ENCODE measurements at regions not wholly inside any gene's neighbourhood (a gene's known extent, or its start where the extent isn't known, plus 50 kb on each side); places are given as distances from the start of the nearest gene placed in this dataset.

DNA sequence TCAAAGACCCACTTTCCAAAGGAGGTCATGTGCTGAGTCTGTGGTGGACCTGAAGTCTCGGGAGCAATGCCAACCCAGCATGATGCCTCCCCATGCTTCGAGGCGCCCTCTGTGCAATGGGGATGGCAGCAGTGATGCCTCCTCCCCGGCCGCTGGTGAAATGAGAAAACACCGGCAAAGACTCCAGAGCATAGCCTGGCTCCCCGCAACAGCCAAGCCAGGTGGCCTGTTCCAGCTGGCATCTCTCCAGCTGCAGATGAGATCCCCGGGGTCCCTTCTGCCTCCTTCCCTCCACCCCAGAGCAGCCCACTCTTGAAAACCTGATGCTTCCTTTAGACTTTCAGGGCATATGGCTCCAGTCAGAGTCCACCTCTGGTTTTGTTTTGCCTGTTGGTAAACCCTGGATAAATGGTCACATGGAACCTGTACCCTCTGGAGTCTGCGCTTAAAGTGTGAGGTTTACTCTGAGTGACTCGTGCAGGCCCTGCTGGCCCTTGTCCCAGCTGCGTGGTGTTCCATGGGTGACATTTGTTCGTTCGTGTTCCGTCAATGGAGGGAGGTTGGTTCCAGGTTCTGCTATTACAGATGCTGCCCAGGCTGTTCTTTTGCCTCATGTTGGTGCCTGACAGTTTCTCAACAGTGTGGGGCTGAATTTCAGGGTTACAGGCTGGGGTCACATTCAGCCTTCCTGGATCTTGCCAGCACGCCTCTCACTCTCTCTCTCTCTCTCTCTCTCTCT is 181.8 kb upstream of the CIBAR2 start:
- DNase-seq (peak; percentile 51), ATAC-seq (peak; percentile 41)
- intact Hi-C loops (cut with micrococcal nuclease) = no loop called here

- no peak for DNase-seq
- no peak for ATAC-seq
- intact Hi-C loops (cut with micrococcal nuclease) = no loop called here
Measured at GRCh38 chr16:85294810-85295508, 182.7 kb upstream of the CIBAR2 start.

DNA sequence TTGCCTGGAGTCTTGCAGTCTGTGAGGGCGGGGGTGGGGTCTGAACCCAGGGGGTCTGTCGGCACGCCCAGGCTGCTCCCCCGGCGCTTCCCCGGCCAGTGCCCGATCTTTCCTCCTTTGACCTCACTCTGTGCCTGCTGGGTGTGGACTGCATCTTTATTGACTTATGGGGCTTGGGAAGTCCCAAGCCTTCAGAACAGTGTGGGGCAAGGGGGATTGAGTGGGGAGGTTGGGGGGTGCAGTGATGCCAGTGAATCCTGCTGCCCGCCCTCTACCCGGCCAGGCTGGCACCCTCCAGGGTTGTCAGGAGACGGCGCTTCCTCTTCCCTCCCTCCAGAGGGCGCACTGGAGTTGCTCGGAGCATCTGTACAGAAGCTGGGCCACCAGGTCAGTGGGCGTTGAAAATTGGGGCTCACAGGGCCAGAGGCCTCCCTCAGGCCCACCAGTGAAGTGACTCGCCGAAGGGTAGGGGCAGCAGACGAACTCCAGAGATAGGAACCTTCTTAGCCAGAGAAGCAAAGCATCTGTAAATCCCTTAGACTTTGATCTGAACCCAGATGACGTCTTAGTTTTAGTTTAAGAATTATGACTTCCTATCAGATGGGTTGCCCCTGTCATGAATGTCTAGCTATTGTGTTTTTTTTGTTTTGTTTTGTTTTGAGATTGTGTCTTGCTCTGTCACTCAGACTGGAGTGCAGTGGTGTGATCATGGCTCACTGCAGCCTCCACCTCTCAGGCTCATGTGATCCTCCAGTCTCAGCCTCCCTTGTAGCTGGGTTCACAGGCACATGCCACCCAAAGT is 184.8 kb upstream of the CIBAR2 start:
- ATAC-seq = peak; percentile 66
- peak; percentile 53 for DNase-seq

DNA sequence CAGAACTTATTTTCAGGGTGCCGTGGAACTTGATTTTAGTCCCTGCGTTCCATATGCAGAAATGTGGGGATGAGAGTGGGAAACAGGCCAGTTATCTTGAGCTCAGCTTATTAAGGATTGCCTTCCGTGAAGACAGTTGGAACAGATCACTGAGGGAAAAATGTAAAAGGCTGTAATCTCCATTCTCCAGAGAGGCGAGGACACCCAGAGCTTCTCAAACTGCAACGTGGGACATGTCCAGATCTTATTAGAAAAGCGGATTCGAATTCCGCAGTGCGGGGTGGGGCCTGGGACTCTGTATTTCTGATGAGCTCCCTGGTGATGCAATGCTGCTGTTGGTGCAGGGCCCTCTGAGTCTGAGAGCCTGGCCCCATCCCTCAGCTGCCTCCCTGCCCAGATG is 185.6 kb upstream of the CIBAR2 start:
- no peak for DNase-seq
- ATAC-seq = no peak

More for the DNA sequence above, 184.8 kb upstream of the CIBAR2 start:
- intact Hi-C loops (cut with micrococcal nuclease) = no loop called here

DNA sequence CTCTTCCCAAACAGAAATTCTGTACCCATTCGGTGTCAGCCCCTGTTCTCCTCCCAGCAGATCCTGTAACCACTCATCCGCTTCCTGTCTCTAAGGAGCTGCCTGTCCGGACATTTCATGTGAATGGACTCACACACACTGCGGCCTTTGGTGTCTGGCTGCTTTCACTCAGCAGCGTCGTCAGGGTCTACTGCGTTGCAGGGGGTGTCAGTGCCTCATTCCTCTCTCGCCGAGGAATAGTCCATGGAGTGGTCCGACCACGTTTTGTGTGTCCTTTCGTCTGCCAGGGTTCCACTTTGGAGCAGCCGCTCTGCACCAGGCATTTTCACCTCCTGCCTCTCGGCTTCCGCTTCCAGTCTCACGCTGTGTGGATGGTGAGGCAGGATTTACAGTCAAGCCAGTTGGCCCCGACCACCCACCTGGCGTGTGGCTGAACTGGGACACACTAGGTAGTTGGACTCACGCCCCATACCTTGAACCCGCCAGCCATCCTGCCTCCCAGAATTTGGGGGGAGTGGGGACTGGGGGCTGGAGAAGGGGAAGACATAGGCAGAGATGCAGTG is 188.2 kb upstream of the CIBAR2 start:
- DNase-seq (no peak), ATAC-seq (no peak)
- intact Hi-C loops (cut with micrococcal nuclease) = no loop called here

More for the DNA sequence above, 185.6 kb upstream of the CIBAR2 start:
- intact Hi-C loops (cut with micrococcal nuclease) = no loop called here

DNA sequence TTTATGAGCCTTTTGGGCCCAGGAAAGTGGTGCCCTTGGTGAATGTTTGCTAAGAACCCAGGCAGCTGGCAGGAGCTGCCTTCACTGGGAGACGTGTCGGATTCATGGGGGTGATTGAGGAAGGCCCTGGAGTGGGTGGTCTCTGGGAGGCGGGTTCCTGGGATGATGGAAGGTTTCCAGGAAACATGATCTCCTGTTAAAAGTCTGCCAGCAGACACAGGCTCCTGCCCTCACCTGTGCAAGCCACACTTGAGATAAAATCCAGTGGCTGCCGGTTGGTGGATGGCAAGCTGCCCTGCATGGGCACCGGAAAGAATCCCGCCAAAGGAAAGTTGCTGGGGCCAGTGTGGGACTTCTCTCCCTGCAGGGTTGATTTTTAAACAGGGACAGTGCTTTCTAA is 189.0 kb upstream of the CIBAR2 start:
- DNase-seq (no peak), ATAC-seq (no peak)
- intact Hi-C loops (cut with micrococcal nuclease) = no loop called here

DNA sequence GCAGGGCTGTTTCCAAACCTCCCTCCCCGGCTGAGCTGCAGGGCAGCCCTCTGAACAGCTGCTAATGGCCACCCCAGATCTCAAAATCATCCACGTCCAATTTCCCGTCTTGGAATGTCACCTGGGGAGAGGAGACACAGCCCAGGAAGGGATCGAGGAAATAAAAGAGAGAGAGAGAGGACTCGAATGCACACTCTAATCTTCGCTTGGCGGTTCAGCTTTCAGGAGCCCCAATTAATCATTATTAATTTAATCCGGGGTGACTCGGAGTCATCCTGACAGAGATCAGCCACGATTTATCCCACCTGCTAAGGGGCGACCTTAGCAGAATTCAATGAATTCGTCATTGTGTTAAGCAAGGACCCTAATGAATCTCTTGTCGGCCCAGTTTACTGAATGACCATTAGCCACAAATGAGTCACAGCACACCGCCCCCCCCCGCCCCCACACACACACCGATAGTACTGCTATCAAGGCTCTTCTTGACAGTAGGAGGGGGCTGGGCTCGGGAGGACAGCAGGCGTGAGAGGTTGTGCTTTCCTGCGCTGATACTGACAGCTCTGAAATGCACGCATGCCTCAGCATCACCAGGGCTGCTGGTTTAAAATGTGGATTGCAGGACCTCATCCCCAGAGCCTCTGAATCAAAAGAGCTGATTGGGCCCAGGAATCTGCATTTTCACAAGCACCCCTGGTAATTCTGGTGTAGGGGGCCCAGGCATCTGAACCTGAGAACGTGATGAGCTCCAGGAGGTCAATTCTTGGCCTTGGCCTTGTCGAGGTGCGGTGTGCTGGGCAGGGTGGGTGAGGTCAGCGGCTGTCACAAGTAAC is 190.0 kb upstream of the CIBAR2 start:
- ATAC-seq (no peak), DNase-seq (no peak)
- intact Hi-C loops (cut with micrococcal nuclease) = no loop called here

GRCh38 chr16:85302848-85303353 is 190.6 kb upstream of the CIBAR2 start:
- intact Hi-C loops (cut with micrococcal nuclease) = no loop called here
- no peak for ATAC-seq
- DNase-seq = no peak

GRCh38 chr16:85303354-85303883 is 191.1 kb upstream of the CIBAR2 start:
- peak; percentile 38 for ATAC-seq
- intact Hi-C loops (cut with micrococcal nuclease) = no loop called here

DNA sequence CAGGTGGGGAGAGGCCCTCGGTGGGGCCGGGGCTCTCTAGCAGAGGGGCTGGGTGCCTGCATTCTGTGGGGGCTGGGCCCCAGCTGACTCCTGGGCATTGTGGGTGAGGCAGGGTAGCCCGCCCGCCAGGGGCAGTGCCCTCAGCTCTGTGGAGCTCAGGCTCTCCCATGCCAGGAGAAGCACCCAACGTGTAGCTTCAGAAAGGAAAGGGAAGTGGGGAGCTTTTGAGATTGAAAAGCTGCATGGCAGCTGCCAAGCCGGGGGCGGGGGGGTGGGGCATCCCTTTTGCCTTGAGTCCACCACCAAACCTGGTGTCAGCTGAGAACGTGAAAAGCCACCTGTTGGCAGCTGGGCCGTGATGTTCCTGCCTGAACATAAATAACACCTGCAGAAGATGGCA is 192.1 kb upstream of the CIBAR2 start:
- no peak for DNase-seq
- intact Hi-C loops (cut with micrococcal nuclease) = no loop called here
- ATAC-seq = no peak

More at GRCh38 chr16:85303354-85303883, 191.1 kb upstream of the CIBAR2 start:
- peak; percentile 77 for DNase-seq

GRCh38 chr16:85306071-85306792 is 194.0 kb upstream of the CIBAR2 start:
- peak; percentile 88 for DNase-seq
- ATAC-seq = peak; percentile 50
- intact Hi-C loops (cut with micrococcal nuclease) = no loop called here

DNA sequence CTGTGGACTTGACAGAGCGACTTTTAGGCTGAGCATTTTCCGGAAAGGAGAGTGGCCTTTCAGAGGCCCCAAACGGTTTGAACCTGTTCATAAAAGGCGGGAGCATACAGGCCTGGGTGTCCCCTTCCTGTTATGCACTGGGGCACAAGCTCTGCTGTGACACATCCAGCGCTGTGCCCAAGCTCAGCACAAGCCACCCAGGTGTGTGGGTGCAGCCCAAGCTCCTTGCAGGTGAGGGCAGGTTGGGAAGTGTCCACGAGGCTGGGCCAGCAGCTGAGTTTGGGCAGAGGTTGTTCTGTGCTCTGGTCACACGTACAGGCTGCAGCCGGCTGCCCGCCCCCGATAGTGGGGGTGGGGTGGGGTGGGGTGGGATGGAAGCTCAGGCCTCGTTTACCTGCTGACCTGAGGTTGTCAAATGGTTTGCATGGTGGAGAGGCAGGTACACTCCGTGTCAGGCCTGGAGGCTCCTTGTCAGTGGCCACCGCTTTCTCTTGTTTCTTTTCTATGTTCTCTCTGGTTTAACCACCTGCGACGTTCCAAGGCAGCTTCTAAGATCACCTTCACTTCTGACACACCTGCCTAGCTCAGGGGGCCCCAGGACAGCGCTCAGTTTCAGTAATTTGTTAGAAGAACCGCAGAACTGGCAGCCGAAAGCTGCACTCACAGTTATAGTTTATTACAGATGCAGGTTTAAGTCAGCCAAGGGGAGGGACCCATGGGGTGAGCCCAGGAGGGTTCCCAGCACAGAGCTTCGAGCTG is 194.7 kb upstream of the CIBAR2 start:
- no peak for DNase-seq
- intact Hi-C loops (cut with micrococcal nuclease) = no loop called here
- no peak for ATAC-seq

GRCh38 chr16:85307552-85308364 is 195.5 kb upstream of the CIBAR2 start:
- DNase-seq (peak; percentile 68), ATAC-seq (peak; percentile 58)
- intact Hi-C loops (cut with micrococcal nuclease) = no loop called here

- intact Hi-C loops (cut with micrococcal nuclease) = no loop called here
- DNase-seq (no peak), ATAC-seq (no peak)
Measured at GRCh38 chr16:85308611-85309540, 196.6 kb upstream of the CIBAR2 start.

Data from left ventricle myocardium superior (tissue), 1 donor.